SH-SY5Y (cell line): ENCODE measurements at regions not wholly inside any gene's neighbourhood (a gene's known extent, or its start where the extent isn't known, plus 50 kb on each side); places are given as distances from the start of the nearest gene placed in this dataset.

ENCODE experiments used
- GATA2 ChIP-seq: IDR thresholded peaks from 2 replicates; pipeline ENCODE4 v1.6.1; 2011; ENCODE audit warnings: mild to moderate bottlenecking, low read depth, low read length
- GATA3 ChIP-seq: IDR thresholded peaks from 2 replicates; pipeline ENCODE4 v1.6.1; 2011; ENCODE audit warnings: low read depth, mild to moderate bottlenecking, low read length, moderate library complexity

DNA sequence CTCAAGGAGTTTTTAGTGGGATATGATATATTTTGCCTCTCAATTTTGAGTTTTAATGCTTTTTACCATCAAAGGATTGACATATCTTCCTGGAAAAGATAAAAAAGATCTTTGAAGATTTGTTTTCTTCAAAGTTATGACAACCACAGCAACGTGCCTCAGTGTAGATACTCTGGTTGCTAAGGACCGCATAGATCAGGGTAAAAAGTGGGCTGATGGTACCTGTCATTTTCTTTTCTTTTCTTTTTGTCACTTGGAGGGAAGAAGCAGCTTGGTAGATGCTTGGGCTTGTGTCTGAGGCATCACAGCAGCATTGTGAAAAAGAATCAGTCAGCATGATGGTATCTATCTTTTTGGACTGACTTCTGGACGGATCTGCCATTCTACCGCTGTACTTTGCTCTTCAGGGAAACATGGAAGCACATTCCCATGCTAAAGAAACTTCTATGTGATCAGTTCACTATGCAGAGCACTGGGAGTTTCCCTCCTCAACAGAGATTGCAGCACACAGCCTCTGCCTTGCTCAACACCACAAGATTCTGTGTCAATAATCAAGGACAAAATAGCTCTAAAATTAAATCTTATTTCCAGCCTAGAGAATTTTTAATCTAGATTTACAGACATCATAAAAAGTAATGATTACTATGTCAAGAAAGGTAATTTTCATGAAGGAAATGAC, 54.8 kb upstream of the SGK1 start:
- no peak for TF ChIP-seq GATA2
- no peak for TF ChIP-seq GATA3
